Adrenal gland (tissue), 9 donors: ENCODE measurements at regions not wholly inside any gene's neighbourhood (a gene's known extent, or its start where the extent isn't known, plus 50 kb on each side); places are given as distances from the start of the nearest gene placed in this dataset.

Experiments
- DNase-seq, 7 donors: peaks; one replicate each; pipeline ENCODE4 v3.0.0-alpha.2; 2019 to 2020
- H3K27ac ChIP-seq, 5 donors: fragments of 200-600 bp; sonication (generic) in 4 of 5; 1 replicate in 3 of 5; 2 replicates in 2 of 5; pipeline versions ENCODE4 v1.5.1 to v1.8.0; 2016 to 2020; ENCODE audit warnings: mild to moderate bottlenecking in 1 of 5
- H3K27me3 ChIP-seq: fragments of 200-600 bp; 2 replicates; pipeline ENCODE4 v1.8.0; 2021
- H3K36me3 ChIP-seq, 2 donors: fragments of 200-600 bp; replicated peaks in 1 of 2; 1 replicate in 1 of 2; 2 replicates in 1 of 2; pipeline versions ENCODE4 v1.5.1 to v1.8.0; 2018 to 2022
- H3K4me1 ChIP-seq, 2 donors: fragments of 200-600 bp; replicated peaks in 1 of 2; 1 replicate in 1 of 2; 2 replicates in 1 of 2; pipeline versions ENCODE4 v1.5.1 to v1.8.0; 2018 to 2021
- H3K4me3 ChIP-seq, 4 donors: fragments of 200-600 bp; sonication (generic) in 3 of 4; one replicate each; pipeline ENCODE4 v1.5.1; 2016 to 2018
- H3K9me3 ChIP-seq, 3 donors: fragments of 200-600 bp; sonication (generic) in 1 of 3; replicated peaks in 1 of 3; 1 replicate in 2 of 3; 2 replicates in 1 of 3; pipeline versions ENCODE4 v1.5.1 to v1.8.0; 2016 to 2021
- CTCF ChIP-seq, 6 experiments: fragments of 450-650 bp in 4 of 6; fragments of 200-600 bp in 2 of 6; sonication (generic) in 1 of 6; IDR thresholded peaks; 1 replicate in 5 of 6; 2 replicates in 1 of 6; pipeline versions ENCODE4 v1.5.1 to v1.8.0; 2016 to 2021; ENCODE audit warnings: antibody characterized with exemption in 6 of 6, mild to moderate bottlenecking in 2 of 6, moderate library complexity in 1 of 6
- POLR2A ChIP-seq, 2 donors: fragments of 450-650 bp; IDR thresholded peaks; one replicate each; pipeline ENCODE4 v1.6.1; 2017; ENCODE audit warnings: antibody characterized with exemption in 2 of 2, mild to moderate bottlenecking in 2 of 2, moderate library complexity in 1 of 2
- WGBS, 4 donors: extraction: QIAGEN DNeasy Blood & Tissue Kit in 2 of 4; methylation state at CpG; one replicate each; pipeline versions ENCODE4 v1.1.5 to v1.1.7; 2013 to 2017; 5-methylcytosine and 5-hydroxymethylcytosine counted together
- intact Hi-C, 2 donors: fragments of 100-400 bp; cut with DNase I; formaldehyde crosslinking; loops; one replicate each; pipeline versions ENCODE4 v1.14.1 to v1.15.0; 2022 to 2023
- donor health status: healthy with polysubstance abuse.
- donor health status: Bipolar disorder and iron deficiency.
- donor health status: DM: yes; HTN: yes; CAD: no.
- donor health status: DM: no; HTN: no; CAD: no.
- donor health status: DM: no; HTN: no; CAD: no.

- no peak for TF ChIP-seq CTCF (IDR thresholded peaks at IDR 0.05)
- no peak for TF ChIP-seq POLR2A (IDR thresholded peaks at IDR 0.05)
- Histone ChIP-seq H3K4me3 (no peak overlapping the region), H3K27ac (no peak overlapping the region), H3K4me1 (no peaks in the 10 kb centered on the region), H3K27me3 (no peaks in the 10 kb centered on the region), H3K36me3 (no peaks in the 10 kb centered on the region), H3K9me3 (no peaks in the 10 kb centered on the region)
- WGBS, 4 donors, result 78 to 90% (median 85%) methylated on average over 5 of the region's 5 CpGs
- intact Hi-C loops, result no loop called here
- DNase-seq, result no peak
These were observed 174.3 kb upstream of the DUSP10 start for GRCh38 chr1:221916176-221916575.

- DNase-seq, result no peak
- intact Hi-C loops, result no loop called here
- no peak overlapping the region for H3K27ac ChIP-seq
- H3K4me1 ChIP-seq, result no peaks in the 10 kb centered on the region
- no peak overlapping the region for H3K4me3 ChIP-seq
- H3K27me3 ChIP-seq, result no peaks in the 10 kb centered on the region
- H3K36me3 ChIP-seq, result no peaks in the 10 kb centered on the region
- WGBS, 4 donors, result 79 to 80% (median 80%) methylated on average over 2 of the region's 2 CpGs
- H3K9me3 ChIP-seq, result no peaks in the 10 kb centered on the region
- TF ChIP-seq CTCF (IDR thresholded peaks at IDR 0.05), result no peak
- no peak for TF ChIP-seq POLR2A (IDR thresholded peaks at IDR 0.05)
These were observed 173.9 kb upstream of the DUSP10 start for GRCh38 chr1:221915764-221916163.

GRCh38 chr1:221913351-221913892, 171.5 kb upstream of the DUSP10 start:
- Histone ChIP-seq H3K36me3 (no peaks in the 10 kb centered on the region), H3K4me1 (no peaks in the 10 kb centered on the region), H3K4me3 (no peak overlapping the region), H3K9me3 (no peaks in the 10 kb centered on the region), H3K27me3 (no peaks in the 10 kb centered on the region), H3K27ac (no peak overlapping the region)
- intact Hi-C loops, result no loop called here
- 67 to 73% (median 71%) methylated on average over 3 of the region's 3 CpGs for WGBS, 4 donors
- no peak for TF ChIP-seq CTCF (IDR thresholded peaks at IDR 0.05)
- TF ChIP-seq POLR2A (IDR thresholded peaks at IDR 0.05), result no peak
- no peak for DNase-seq

- Histone ChIP-seq H3K4me3 (no peak overlapping the region), H3K27me3 (no peaks in the 10 kb centered on the region), H3K4me1 (no peaks in the 10 kb centered on the region), H3K27ac (no peak overlapping the region), H3K9me3 (no peaks in the 10 kb centered on the region), H3K36me3 (no peaks in the 10 kb centered on the region)
- intact Hi-C loops, result no loop called here
- no peak for DNase-seq
- no peak for TF ChIP-seq POLR2A (IDR thresholded peaks at IDR 0.05)
- no peak for TF ChIP-seq CTCF (IDR thresholded peaks at IDR 0.05)
These were observed 170.3 kb upstream of the DUSP10 start for GRCh38 chr1:221912230-221912629.
